ENCODE measurements at regions not wholly inside any gene's neighbourhood (a gene's known extent, or its start where the extent isn't known, plus 50 kb on each side); places are given as distances from the start of the nearest gene placed in this dataset.

DNA sequence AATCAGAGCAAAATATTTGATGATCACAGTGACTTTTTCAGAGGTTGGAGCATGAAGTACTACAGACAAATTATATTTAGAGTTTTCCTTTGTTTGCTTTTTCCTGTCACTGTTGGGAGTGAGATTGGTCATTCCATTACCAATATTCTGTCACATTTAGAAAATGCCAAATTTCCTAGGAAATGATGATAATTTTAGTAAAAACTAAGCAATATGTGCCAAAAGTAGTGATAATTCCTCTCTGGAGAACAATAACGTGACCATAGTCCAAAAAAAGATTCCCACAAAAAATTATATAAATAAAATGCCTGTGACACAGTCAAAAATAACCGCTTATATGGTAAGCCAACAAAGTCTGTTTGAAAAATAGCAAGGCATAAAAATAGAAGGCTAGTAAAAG is 2719.4 kb downstream of the PCDH9 start:
- H3K9me3 ChIP-seq (replicated peaks; ENCODE audit: control insufficient read depth, insufficient read depth, low read length), result no peaks in the 10 kb centered on the region
- H3K9me1 ChIP-seq (replicated peaks; ENCODE audit: control insufficient read depth, extremely low read depth, insufficient read depth, low read length), result no peaks in the 10 kb centered on the region
- DNase-seq (ENCODE audit: low read depth, low spot score), result no peak
- no peaks in the 10 kb centered on the region for H4K20me1 ChIP-seq (replicated peaks; ENCODE audit: control insufficient read depth, extremely low read depth, insufficient read depth, low read length)
- no peaks in the 10 kb centered on the region for H3K79me2 ChIP-seq (ENCODE audit: control insufficient read depth, insufficient read depth, low read length)
- no peak overlapping the region for H2AFZ ChIP-seq (ENCODE audit: low read depth, low read length)
- H3K27ac ChIP-seq (ENCODE audit: insufficient read depth, low read depth, low read length), result no peak overlapping the region
- dilution Hi-C loops (cut with MboI; ENCODE audit: extremely low pct_ligation_motif_present, low sequenced_read_pairs), result no loop called here
- H3K27me3 ChIP-seq (ENCODE audit: control insufficient read depth in 2 of 2, insufficient read depth in 2 of 2, low read length in 2 of 2), result no peaks in the 10 kb centered on the region
- no peak overlapping the region for H3K4me3 ChIP-seq (replicated peaks in 1 of 3; ENCODE audit: insufficient read depth in 1 of 3, low read depth in 1 of 3, low read length in 3 of 3)
- no peaks in the 10 kb centered on the region for H3K4me1 ChIP-seq (ENCODE audit: control insufficient read depth, extremely low read depth, insufficient read depth, low read length)
- ChIA-PET POLR2A (no interaction called here), CTCF (interaction anchor here (1.4 kb wide), 1 partner anchor 9 kb away, joined by 3 read pairs; no protein-coding TSS in a partner anchor)
- FAIRE-seq, result no peak
- no TSS peak for BruUV-seq (replicated peaks)
- intact Hi-C loops (cut with micrococcal nuclease), result no loop called here
- no peak overlapping the region for H3K9ac ChIP-seq (replicated peaks; ENCODE audit: extremely low read depth, insufficient read depth, low read length)
- no peaks in the 10 kb centered on the region for H3K36me3 ChIP-seq (ENCODE audit: control insufficient read depth in 2 of 2, extremely low read depth in 1 of 2, insufficient read depth in 2 of 2, low read length in 2 of 2)
- no peak for TF ChIP-seq GATA2 (IDR thresholded peaks at IDR 0.05; ENCODE audit: insufficient read depth, insufficient read length, low read depth, low read length)
- TF ChIP-seq EZH2 (IDR thresholded peaks at IDR 0.05; ENCODE audit: borderline replicate concordance, low read depth, low read length, severe bottlenecking), result no peak
- no peak for TF ChIP-seq POLR2A (IDR thresholded peaks at IDR 0.05; ENCODE audit: low read depth, low read length)
- TF ChIP-seq, protein P1, sequence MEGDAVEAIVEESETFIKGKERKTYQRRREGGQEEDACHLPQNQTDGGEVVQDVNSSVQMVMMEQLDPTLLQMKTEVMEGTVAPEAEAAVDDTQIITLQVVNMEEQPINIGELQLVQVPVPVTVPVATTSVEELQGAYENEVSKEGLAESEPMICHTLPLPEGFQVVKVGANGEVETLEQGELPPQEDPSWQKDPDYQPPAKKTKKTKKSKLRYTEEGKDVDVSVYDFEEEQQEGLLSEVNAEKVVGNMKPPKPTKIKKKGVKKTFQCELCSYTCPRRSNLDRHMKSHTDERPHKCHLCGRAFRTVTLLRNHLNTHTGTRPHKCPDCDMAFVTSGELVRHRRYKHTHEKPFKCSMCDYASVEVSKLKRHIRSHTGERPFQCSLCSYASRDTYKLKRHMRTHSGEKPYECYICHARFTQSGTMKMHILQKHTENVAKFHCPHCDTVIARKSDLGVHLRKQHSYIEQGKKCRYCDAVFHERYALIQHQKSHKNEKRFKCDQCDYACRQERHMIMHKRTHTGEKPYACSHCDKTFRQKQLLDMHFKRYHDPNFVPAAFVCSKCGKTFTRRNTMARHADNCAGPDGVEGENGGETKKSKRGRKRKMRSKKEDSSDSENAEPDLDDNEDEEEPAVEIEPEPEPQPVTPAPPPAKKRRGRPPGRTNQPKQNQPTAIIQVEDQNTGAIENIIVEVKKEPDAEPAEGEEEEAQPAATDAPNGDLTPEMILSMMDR (IDR thresholded peaks at IDR 0.05; ENCODE audit: extremely low read depth in 1 of 2, insufficient read depth in 1 of 2, low read depth in 1 of 2, low read length in 2 of 2), result no peak
- TF ChIP-seq FOS (IDR thresholded peaks at IDR 0.05; ENCODE audit: borderline replicate concordance, insufficient read depth, low read length), result no peak
- TF ChIP-seq MYC (IDR thresholded peaks at IDR 0.05; ENCODE audit: low read depth, low read length), result no peak
- no peak for TF ChIP-seq JUN (IDR thresholded peaks at IDR 0.05; ENCODE audit: borderline replicate concordance, insufficient read depth, insufficient read length, low read depth)
- TF ChIP-seq, protein P2, sequence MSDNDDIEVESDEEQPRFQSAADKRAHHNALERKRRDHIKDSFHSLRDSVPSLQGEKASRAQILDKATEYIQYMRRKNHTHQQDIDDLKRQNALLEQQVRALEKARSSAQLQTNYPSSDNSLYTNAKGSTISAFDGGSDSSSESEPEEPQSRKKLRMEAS (IDR thresholded peaks at IDR 0.05; ENCODE audit: insufficient read depth, insufficient read length), result no peak
- no peak for TF ChIP-seq POLR2AphosphoS5 (IDR thresholded peaks at IDR 0.05; ENCODE audit: insufficient read depth, low read depth, low read length)
- no peak overlapping the region for H3K4me2 ChIP-seq (ENCODE audit: insufficient read depth, low read length)

All from endothelial cell of umbilical vein (primary cell).